Globus pallidus (tissue), 1 donor: ENCODE measurements at regions not wholly inside any gene's neighbourhood (a gene's known extent, or its start where the extent isn't known, plus 50 kb on each side); places are given as distances from the start of the nearest gene placed in this dataset.

Source experiments
- DNase-seq: peaks from one replicate; pipeline ENCODE4 v3.0.0-alpha.2; 2015; ENCODE audit warnings: low spot score

GRCh38 chr9:107994648-107995047 is 505.1 kb upstream of the KLF4 start:
- DNase-seq, result no peak

GRCh38 chr9:107992271-107992670 is 502.7 kb upstream of the KLF4 start:
- DNase-seq, result no peak

GRCh38 chr9:107991581-107991980 is 502.0 kb upstream of the KLF4 start:
- DNase-seq, result no peak

GRCh38 chr9:107989544-107989943 is 500.0 kb upstream of the KLF4 start:
- no peak for DNase-seq

- DNase-seq, result no peak
Measured at GRCh38 chr9:107989099-107989498, 499.5 kb upstream of the KLF4 start.

GRCh38 chr9:107984956-107985355 is 495.4 kb upstream of the KLF4 start:
- DNase-seq, result no peak

GRCh38 chr9:107983762-107984161 is 494.2 kb upstream of the KLF4 start:
- no peak for DNase-seq

GRCh38 chr9:107983181-107983603 is 493.6 kb upstream of the KLF4 start:
- no peak for DNase-seq

GRCh38 chr9:107982745-107983144 is 493.2 kb upstream of the KLF4 start:
- no peak for DNase-seq

- DNase-seq, result no peak
Measured at GRCh38 chr9:107982001-107982400, 492.4 kb upstream of the KLF4 start.

GRCh38 chr9:107980984-107981383 is 491.4 kb upstream of the KLF4 start:
- DNase-seq, result no peak

- DNase-seq, result no peak
Measured at GRCh38 chr9:107976767-107977166, 487.2 kb upstream of the KLF4 start.

GRCh38 chr9:107975426-107976010 is 485.9 kb upstream of the KLF4 start:
- no peak for DNase-seq

- DNase-seq, result no peak
Measured at GRCh38 chr9:107973451-107973850, 483.9 kb upstream of the KLF4 start.

GRCh38 chr9:107972346-107972745 is 482.8 kb upstream of the KLF4 start:
- no peak for DNase-seq

- DNase-seq, result no peak
Measured at GRCh38 chr9:107971241-107971640, 481.7 kb upstream of the KLF4 start.

- no peak for DNase-seq
Measured at GRCh38 chr9:107970726-107971125, 481.2 kb upstream of the KLF4 start.

GRCh38 chr9:107969727-107970126 is 480.2 kb upstream of the KLF4 start:
- DNase-seq, result no peak

- no peak for DNase-seq
Measured at GRCh38 chr9:107969141-107969540, 479.6 kb upstream of the KLF4 start.

- DNase-seq, result no peak
Measured at GRCh38 chr9:107963246-107963645, 473.7 kb upstream of the KLF4 start.

GRCh38 chr9:107960916-107961315 is 471.3 kb upstream of the KLF4 start:
- DNase-seq, result no peak

GRCh38 chr9:107954312-107954711 is 464.7 kb upstream of the KLF4 start:
- DNase-seq, result no peak

GRCh38 chr9:107953556-107954125 is 464.1 kb upstream of the KLF4 start:
- no peak for DNase-seq

- no peak for DNase-seq
Measured at GRCh38 chr9:107952773-107953172, 463.2 kb upstream of the KLF4 start.
